Right lobe of liver (tissue), 6 donors: ENCODE measurements at regions not wholly inside any gene's neighbourhood (a gene's known extent, or its start where the extent isn't known, plus 50 kb on each side); places are given as distances from the start of the nearest gene placed in this dataset.
"Not testable (repeated sequence)": the region's sequence is repeated elsewhere in the genome, so short reads cannot be mapped to it uniquely, and the experiment has no call there.

Source experiments
- ATAC-seq, 4 donors: fragments of 200-7000 bp; cut with Tn5 transposase; one replicate each; pipeline ENCODE4 v1.9.1; 2020; ENCODE audit warnings: mild to moderate bottlenecking in 4 of 4, moderate library complexity in 4 of 4
- DNase-seq, 3 donors: peaks; one replicate each; pipeline ENCODE4 v3.0.0-alpha.2; 2020
- H3K27ac ChIP-seq, 3 donors: fragments of 200-600 bp; one replicate each; pipeline ENCODE4 v1.8.0; 2022
- H3K27me3 ChIP-seq, 2 donors: fragments of 200-600 bp; one replicate each; pipeline ENCODE4 v1.8.0; 2022
- H3K36me3 ChIP-seq, 4 donors: fragments of 200-600 bp; sonication (generic) in 1 of 4; one replicate each; pipeline versions ENCODE4 v1.5.1 to v1.8.0; 2017 to 2022; ENCODE audit warnings: control low read depth in 1 of 4
- H3K4me1 ChIP-seq, 4 donors: fragments of 200-600 bp; sonication (generic) in 1 of 4; one replicate each; pipeline versions ENCODE4 v1.5.1 to v1.8.0; 2017 to 2022; ENCODE audit warnings: control low read depth in 1 of 4
- H3K4me3 ChIP-seq, 3 donors: fragments of 200-600 bp; one replicate each; pipeline ENCODE4 v1.8.0; 2022
- H3K9me3 ChIP-seq, 4 donors: fragments of 200-600 bp; sonication (generic) in 1 of 4; one replicate each; pipeline versions ENCODE4 v1.5.1 to v1.8.0; 2017 to 2022; ENCODE audit warnings: control low read depth in 1 of 4
- POLR2A ChIP-seq: fragments of 450-650 bp; IDR thresholded peaks from one replicate; pipeline ENCODE4 v1.6.1; 2017; ENCODE audit warnings: antibody characterized with exemption, mild to moderate bottlenecking
- WGBS: methylation state at CpG from one replicate; pipeline ENCODE4 v1.1.6; 2018; ENCODE audit warnings: low coverage, low lambda C conversion rate; ENCODE audit not compliant: insufficient coverage; ENCODE audit errors: missing lambda C conversion rate; 5-methylcytosine and 5-hydroxymethylcytosine counted together
- intact Hi-C, 2 donors: fragments of 100-400 bp; cut with DNase I; formaldehyde crosslinking; loops; one replicate each; pipeline versions ENCODE4 v1.11.2 to v1.14.1; 2022
- TF ChIP-seq, protein P1 (sequence below), 4 donors: fragments of 200-600 bp in 3 of 4; fragments of 450-650 bp in 1 of 4; IDR thresholded peaks; one replicate each; pipeline versions ENCODE4 v1.5.1 to v1.8.0; 2016 to 2022; ENCODE audit warnings: antibody characterized with exemption in 4 of 4, mild to moderate bottlenecking in 2 of 4
- donor health status: DM: no; HTN: yes; CAD: no.
- donor health status: DM: no; HTN: no; CAD: no.
- donor health status: DM: no; HTN: no; CAD: no.
- donor health status: DM: no; HTN: yes; CAD: no.
- donor health status: DM: no; HTN: yes; CAD: no.

GRCh38 chr22:48300877-48301276 is 1526.8 kb downstream of the BRD1 start:
- 70% methylated on average over 10 of the region's 11 CpGs for WGBS
- intact Hi-C loops = no loop called here
- no peaks in the 10 kb centered on the region for H3K27me3 ChIP-seq
- ATAC-seq (no peak), DNase-seq (no peak)
- H3K27ac ChIP-seq = no peak overlapping the region
- TF ChIP-seq, protein P1, sequence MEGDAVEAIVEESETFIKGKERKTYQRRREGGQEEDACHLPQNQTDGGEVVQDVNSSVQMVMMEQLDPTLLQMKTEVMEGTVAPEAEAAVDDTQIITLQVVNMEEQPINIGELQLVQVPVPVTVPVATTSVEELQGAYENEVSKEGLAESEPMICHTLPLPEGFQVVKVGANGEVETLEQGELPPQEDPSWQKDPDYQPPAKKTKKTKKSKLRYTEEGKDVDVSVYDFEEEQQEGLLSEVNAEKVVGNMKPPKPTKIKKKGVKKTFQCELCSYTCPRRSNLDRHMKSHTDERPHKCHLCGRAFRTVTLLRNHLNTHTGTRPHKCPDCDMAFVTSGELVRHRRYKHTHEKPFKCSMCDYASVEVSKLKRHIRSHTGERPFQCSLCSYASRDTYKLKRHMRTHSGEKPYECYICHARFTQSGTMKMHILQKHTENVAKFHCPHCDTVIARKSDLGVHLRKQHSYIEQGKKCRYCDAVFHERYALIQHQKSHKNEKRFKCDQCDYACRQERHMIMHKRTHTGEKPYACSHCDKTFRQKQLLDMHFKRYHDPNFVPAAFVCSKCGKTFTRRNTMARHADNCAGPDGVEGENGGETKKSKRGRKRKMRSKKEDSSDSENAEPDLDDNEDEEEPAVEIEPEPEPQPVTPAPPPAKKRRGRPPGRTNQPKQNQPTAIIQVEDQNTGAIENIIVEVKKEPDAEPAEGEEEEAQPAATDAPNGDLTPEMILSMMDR (IDR thresholded peaks at IDR 0.05) = no peak
- TF ChIP-seq POLR2A = no peak
- H3K9me3 ChIP-seq = no peaks in the 10 kb centered on the region
- no peaks in the 10 kb centered on the region for H3K36me3 ChIP-seq
- no peak overlapping the region for H3K4me3 ChIP-seq
- H3K4me1 ChIP-seq = no peaks in the 10 kb centered on the region

DNA sequence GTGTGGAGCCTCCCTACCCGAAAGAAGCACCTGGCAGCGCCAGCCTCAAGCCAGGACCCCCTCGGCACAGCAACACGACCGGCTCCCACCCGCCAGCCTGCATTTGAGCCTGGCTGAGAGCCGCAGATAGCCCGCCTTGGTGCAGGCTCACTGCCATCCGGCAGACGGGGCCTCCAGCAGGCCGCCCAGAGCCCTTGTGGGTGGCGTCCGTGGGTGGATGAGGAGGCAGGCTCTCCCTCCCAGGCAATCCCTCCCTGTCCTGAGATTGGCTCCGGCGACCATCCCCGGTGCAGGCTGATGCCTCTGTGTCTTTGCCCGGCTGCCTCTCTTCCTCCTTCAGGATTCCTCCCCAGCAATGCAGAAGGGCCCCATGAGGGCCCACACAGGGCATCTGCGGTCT is 1527.9 kb downstream of the BRD1 start:
- 70% methylated on average over 2 of the region's 18 CpGs for WGBS
- Histone ChIP-seq H3K9me3 (no peaks in the 10 kb centered on the region), H3K27ac (no peak overlapping the region), H3K27me3 (no peaks in the 10 kb centered on the region), H3K4me1 (no peaks in the 10 kb centered on the region), H3K36me3 (no peaks in the 10 kb centered on the region), H3K4me3 (no peak overlapping the region)
- ATAC-seq (no peak), DNase-seq (no peak)
- TF ChIP-seq, protein P1 (IDR thresholded peaks at IDR 0.05) = no peak
- no peak for TF ChIP-seq POLR2A
- intact Hi-C loops = no loop called here

- no peaks in the 10 kb centered on the region for H3K36me3 ChIP-seq
- intact Hi-C loops = no loop called here
- H3K27ac ChIP-seq = no peak overlapping the region
- ATAC-seq = peak in 1 of 4 donors; percentile 10
- no peak for TF ChIP-seq POLR2A
- TF ChIP-seq, protein P1 (IDR thresholded peaks at IDR 0.05) = no peak
- no peak overlapping the region for H3K4me3 ChIP-seq
- no peak for DNase-seq
- no peaks in the 10 kb centered on the region for H3K27me3 ChIP-seq
- no peaks in the 10 kb centered on the region for H3K9me3 ChIP-seq
- WGBS = no CpG with 5 or more reads among the region's 8 CpGs
- no peaks in the 10 kb centered on the region for H3K4me1 ChIP-seq
Measured at GRCh38 chr22:48299124-48299523, 1528.5 kb downstream of the BRD1 start.

- no peak for TF ChIP-seq POLR2A
- TF ChIP-seq, protein P1 (IDR thresholded peaks at IDR 0.05) = no peak
- Histone ChIP-seq H3K4me1 (no peaks in the 10 kb centered on the region), H3K27me3 (no peaks in the 10 kb centered on the region), H3K9me3 (no peaks in the 10 kb centered on the region), H3K36me3 (no peaks in the 10 kb centered on the region), H3K4me3 (no peak overlapping the region), H3K27ac (no peak overlapping the region)
- ATAC-seq (no peak), DNase-seq (no peak)
- intact Hi-C loops = no loop called here
- WGBS = 45% methylated on average over 3 of the region's 7 CpGs
Measured at GRCh38 chr22:48297296-48297695, 1530.4 kb downstream of the BRD1 start.

DNA sequence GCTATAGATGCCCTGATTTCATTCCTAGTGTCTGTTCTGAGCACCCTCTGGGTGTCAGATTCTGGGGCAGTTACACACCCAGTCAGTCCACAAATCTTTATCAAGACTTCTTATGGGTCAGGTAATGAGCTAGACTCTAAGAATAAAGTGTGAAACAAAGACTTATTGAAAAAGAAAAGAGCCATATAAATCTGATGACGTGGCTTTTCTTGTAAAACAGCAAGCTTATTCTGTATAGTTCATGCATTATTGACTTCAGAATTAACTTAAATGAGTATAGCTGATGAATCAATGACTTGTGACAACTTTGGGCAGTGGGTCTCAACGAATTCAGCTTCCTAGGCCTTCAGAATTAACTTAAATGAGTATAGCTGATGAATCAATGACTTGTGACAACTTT is 1527.5 kb downstream of the TBC1D22A start:
- DNase-seq, H3K36me3 ChIP-seq, H3K4me1 ChIP-seq, ATAC-seq, intact Hi-C loops, H3K27me3 ChIP-seq, H3K9me3 ChIP-seq, H3K4me3 ChIP-seq, H3K27ac ChIP-seq: not testable (repeated sequence)
- whole genome bisulfite sequencing = 37% methylated on average over 2 of the region's 2 CpGs
